ENCODE measurements at regions not wholly inside any gene's neighbourhood (a gene's known extent, or its start where the extent isn't known, plus 50 kb on each side); places are given as distances from the start of the nearest gene placed in this dataset.
"Not testable (repeated sequence)": the region's sequence is repeated elsewhere in the genome, so short reads cannot be mapped to it uniquely, and the experiment has no call there.

- TF ChIP-seq CTCF, POLR2A (IDR thresholded peaks at IDR 0.05): not testable (repeated sequence)
These were observed 442.6 kb downstream of the TMEM121 start for GRCh38 chr14:105969026-105969425.

Measured in body of pancreas (tissue), 4 donors.